ENCODE measurements at regions not wholly inside any gene's neighbourhood (a gene's known extent, or its start where the extent isn't known, plus 50 kb on each side); places are given as distances from the start of the nearest gene placed in this dataset.
A peak's percentile ranks its signal among the peaks of the same experiment; 100 is the strongest.
"Not testable (repeated sequence)": the region's sequence is repeated elsewhere in the genome, so short reads cannot be mapped to it uniquely, and the experiment has no call there.

DNA sequence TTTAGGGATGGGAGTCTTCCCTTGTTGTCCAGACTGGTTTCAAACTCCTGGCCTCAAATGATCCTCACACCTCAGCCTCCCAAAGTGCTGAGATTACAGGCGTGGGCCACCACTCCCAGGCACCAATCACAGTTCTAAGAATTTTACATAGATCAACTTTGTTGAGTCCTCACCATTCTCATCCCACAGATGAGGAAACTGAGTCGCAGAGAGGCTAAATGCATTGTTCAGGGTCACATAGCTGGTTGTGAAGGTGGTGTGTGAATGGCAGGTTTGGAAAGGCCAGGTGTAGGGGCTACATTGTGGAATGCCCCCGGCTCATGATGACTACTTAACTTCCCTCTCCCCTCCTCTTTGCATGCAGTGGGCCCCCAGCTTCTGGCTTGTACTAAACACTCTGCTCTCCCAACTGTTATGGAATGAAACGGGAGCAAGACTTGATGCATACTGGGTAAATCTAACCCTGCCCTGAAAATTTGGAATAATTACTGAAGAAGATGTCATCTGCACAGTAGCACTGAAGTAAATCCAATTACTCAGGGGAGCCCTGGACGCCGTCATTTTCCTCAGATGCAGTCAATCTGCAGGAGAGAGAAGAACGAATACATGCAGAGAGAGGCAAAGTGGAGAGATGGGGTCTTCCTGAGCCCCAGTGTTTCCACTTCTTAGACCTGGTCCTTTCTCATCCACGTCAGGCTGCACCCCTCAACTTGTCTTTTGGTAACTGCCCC lies 102.3 kb upstream of the ZNF217 start:
- DNase-seq (ENCODE audit: low read depth in 2 of 2): no peak

DNA sequence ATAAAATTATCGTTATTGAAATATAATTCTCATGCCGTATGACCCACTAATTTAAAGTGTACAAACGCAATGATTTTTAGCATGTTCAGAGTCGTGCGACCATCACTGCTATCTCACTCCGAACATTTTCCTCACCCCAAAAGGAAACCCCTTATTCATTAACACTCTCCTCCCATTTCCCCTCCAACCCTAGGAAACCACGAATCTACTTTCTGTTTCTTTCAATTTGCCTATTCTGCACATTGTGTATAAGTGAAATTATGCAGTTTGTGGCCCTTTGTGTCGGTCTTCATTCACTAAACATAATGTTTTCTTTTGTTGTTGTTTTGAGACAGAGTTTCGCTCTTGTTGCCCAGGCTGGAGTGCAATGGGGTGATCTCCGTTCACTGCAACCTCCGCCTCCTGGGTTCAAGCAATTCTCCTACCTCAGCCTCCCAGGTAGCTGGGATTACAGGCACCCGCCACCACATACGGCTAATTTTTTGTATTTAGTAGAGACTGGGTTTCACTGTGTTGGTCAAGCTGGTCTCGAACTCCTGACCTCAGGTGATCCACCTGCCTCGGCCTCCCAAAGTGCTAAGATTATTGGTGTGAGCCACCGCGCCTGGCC lies 99.7 kb upstream of the ZNF217 start:
- DNase-seq (ENCODE audit: low read depth in 2 of 2): no peak

DNA sequence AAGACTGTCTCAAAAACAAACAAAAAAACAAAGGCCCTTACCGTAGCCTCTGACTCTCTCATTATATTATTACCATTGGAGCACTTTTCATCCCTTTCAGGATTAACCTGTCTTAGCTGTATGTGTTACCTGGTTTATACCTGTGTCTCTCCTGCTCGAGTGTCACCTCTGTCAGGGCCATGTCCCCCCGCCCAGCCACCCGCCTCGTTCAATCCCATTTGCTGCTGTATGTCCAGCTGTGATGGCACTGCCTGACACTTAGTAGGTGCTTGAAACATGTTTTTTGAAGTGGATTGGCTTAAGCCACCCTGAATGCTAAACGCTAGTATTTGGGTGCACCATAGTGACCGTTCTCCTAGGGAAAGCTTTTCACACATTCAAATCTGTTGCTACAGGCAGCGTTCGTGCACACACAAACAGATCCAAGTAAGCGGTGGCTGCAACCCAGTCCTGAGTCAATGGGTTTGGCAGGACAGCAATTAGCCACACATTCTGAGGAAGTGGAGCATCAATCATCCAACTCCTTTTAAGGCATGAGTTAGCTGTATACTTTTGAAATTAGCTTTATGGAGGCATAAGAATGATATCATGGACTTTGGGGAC lies 98.9 kb upstream of the ZNF217 start:
- DNase-seq (ENCODE audit: low read depth in 2 of 2): peak; percentile 59 to 62

DNA sequence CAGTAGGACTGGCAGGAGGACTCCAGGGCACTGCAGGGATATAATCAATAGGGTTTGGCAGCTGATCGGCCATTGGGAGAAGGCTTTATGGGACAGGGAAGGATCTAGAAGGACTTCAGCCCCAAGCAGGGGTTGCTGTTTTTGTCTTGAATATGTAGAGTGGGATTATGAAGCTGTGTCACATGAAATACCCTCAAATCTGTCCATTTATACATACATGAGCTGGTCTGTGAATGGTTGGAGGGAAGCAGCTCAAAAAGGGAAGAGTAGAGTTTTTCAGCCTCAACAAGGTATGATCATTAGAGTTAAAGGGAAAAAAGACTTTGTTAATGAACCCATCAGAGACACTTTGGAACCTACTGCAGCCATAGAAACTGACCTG lies 98.2 kb upstream of the ZNF217 start:
- DNase-seq (ENCODE audit: low read depth in 2 of 2): no peak

DNA sequence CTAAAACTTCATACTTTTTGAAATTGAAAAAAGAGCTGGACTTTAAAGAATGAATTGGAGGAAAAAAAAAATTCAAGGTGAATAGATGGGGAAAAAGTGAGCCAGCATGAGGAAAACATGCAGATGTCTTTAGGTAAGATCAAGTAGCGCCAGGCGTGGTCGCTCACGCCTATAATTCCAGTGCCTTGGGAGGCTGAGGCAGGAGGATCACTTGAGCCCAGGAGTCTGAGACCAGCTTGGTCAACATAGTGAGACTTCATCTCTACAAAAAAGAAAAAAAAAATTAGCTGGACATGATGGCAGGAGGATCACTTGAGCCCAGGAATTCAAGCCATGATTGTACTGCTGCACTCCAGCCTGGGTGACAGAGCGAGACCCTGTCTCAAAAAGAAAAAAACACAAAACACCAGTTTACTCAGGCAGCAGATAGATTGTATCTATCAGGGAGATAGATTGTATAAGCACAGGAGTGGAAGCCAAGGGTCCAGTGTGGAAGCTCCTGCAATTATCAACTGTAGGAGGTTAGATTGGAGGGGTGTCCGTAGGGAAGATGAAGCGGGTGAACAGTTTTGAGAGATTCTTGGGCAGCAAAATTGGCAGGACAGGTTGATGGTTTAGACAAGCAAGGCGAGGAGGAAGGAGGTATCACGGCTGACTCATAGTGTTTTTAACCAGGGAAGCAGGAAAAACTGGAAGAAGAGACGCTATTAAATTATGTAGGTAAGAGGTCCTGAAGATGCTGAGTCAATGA lies 97.6 kb upstream of the ZNF217 start:
- DNase-seq (ENCODE audit: low read depth in 2 of 2): no peak

DNA sequence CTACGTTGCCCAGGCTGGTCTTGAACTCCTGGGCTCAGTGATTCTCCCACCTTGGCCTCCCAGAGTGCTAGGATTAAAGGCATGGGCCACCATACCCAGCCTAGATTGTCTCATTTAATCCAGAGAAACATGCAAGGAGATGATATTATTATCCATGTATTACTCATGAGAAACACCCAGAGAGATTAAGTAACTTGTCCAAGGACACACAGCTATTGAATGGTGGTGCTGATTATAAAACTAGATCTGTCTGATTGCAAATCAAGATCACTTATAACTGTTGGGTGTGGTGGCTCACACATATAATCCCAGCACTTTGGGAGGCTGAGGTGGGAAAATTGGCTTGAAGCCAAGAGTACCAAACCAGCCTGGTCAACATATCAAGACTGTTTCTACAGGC lies 94.4 kb upstream of the ZNF217 start:
- DNase-seq (ENCODE audit: low read depth in 2 of 2): no peak

DNA sequence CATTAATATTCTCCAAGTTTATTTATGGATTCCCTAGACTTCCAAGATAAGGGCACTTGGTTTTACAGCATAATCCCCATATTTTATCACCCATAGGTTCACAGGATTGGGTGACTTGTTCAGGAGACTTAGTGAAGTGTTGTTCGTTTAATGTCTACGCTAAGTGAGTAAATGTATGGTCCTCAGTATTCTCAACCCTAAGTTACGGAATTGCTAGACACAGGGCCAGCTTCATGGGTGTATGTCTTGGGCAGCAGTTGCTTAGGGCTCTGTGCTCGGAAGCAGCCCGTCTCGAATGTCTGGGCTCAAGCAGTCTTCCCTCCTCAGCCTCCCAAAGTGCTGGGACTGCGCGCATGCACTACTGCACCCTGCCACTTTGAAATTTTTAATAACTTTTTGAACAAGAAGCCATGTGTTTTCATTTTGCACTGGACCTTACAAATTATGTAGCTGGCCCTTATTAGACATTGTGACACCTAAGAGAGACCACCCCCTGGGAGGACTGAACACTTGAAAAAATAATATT lies 91.5 kb upstream of the ZNF217 start:
- no peak for DNase-seq (ENCODE audit: low read depth in 2 of 2)

DNA sequence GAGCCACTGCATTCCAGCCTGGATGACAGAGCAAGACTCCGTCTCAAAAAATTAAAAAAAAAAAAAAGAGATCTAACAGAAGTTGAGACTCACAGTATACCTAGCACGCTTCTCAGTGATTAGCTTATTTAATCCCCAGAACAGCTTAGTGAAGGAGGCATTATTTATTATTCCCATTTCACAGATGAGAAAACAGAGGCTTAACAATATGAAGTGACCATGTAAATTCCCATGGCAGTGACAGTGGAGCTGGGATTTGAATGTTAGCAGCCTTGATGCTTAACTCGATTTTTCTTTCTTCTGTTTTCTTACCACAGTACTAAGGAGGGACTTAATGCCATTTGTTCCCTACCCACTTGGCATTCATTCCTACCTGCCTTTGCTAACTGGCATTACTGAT lies 89.9 kb upstream of the ZNF217 start:
- no peak for DNase-seq (ENCODE audit: low read depth in 2 of 2)

DNA sequence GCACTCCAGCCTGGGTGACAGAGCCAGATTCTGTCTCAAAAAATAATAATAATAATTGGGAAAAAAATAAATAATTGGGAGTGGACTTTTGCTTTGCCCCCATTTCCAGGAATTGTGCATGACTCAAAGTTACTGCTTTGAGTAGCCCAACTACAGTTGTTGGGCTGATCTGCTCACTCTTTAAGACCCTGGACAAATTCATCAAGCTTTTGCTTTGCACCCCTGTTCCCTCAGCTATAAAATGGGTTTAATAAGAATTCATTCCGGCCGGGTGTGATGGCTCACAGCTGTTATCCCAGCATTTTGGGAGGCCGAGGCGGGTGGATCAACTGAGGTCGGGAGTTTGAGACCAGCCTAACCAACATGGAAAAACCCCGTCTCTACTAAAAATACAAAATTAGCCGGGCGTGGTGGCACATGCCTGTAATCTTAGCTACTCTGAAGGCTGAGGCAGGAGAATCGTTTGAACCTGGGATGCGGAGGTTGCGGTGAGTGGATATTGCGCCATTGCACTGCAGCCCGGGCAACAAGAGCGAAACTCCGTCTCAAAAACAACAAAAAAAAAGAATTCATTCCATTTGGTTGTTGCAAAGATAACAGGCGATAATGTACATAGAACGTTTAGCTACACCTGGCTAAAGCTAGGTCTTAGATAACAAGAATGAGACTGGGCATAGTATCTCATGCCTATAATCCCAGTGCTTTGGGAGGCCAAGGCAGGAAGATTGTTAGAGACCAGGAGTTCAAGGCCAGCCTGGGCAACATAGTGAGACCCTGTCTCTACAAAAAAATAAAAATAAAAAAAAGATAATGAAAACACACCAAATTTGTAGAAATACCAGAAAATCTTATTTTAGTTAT lies 87.9 kb upstream of the ZNF217 start:
- no peak for DNase-seq (ENCODE audit: low read depth in 2 of 2)

DNA sequence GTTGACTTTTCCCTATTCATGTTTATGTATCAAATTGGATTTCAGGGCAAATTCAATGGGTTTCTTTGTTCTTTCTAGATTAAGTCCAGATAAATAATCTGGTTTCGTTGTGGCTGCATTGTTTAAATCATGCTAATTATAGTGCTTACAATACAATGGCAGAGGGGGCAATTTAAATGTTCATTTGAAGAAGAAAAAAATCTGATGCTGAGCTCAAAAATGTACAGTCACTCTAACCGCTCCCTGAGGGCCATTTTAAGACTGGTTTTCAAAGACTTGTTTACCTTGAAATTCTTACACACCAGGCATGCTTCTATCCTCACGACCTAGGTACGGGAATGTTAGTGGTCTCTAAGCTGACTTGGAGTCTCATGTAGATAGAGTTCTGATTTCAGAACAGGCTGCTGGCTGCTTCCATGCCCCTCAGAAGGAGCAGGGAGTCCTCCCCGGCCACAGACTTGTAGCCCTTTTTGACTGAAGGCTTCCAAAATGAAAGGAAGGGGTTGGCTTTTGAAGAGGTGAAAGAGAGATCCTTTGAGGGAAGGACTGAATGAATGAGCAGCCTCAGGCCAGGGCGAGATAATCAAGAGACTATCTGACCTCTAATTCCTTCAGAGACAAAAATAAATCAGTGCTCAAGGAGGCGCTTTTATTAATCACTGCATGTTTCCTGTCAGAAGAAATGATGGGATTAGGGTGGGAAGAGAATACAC lies 86.1 kb upstream of the ZNF217 start:
- no peak for DNase-seq (ENCODE audit: low read depth in 2 of 2)

DNA sequence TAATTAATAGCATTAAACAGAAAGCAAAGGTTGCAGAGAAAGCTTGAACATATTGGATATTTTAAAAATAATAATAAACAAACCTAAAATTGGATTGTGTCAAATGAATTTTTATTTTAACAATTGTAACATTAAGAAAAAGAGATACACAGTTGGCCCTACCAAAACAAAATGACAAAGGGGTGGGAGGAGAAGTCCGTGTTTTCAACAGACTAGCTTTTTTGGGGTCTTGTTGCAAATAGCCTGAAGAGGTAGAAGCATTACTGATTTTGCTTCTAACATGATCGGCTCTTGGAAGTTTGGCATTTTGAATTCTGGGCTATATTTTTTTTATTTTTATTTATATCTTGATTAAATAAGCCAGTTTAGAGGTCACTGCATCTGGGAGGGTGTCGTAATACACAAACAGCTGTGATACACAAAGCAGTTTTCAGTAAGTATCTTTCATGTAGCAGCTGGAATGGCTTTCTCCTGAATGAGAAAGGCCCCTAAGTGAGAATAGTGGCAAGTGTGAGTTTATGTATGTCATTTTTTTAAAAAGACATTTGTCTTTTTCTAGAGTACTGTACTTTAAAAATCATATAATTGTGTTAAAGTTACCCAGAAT lies 85.5 kb upstream of the ZNF217 start:
- no peak for DNase-seq (ENCODE audit: low read depth in 2 of 2)

DNA sequence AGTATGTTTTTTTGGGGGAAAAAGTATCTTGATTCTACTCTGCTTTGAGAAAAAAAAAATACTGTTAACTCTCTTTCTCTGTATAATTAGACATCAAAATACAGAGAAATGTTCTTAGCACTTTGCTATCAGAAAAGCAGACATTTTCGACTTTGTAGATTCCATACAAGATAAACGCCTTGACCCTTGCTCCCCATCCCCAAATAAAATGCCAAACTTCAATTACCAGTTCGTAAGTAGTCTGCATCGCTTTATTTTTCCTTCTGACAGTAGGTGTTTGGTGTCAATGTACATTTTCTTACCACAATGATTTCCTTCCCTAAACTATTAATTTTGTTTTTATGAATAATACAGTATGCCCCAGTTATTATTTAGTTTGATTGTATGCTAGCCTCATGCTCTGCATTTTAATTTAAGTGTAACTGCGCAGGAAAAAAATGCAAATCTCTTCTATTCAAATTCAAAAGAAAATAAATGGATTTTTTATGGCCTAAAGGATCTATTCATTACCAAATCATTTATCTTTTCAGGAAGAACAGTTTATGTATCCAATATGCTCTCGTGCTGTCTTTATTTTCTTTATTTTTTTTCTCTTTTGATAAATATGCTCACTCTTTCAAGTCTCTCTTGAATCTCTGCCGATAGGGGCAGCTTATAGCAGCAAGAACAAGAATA lies 84.8 kb upstream of the ZNF217 start:
- no peak for DNase-seq (ENCODE audit: low read depth in 2 of 2)

DNA sequence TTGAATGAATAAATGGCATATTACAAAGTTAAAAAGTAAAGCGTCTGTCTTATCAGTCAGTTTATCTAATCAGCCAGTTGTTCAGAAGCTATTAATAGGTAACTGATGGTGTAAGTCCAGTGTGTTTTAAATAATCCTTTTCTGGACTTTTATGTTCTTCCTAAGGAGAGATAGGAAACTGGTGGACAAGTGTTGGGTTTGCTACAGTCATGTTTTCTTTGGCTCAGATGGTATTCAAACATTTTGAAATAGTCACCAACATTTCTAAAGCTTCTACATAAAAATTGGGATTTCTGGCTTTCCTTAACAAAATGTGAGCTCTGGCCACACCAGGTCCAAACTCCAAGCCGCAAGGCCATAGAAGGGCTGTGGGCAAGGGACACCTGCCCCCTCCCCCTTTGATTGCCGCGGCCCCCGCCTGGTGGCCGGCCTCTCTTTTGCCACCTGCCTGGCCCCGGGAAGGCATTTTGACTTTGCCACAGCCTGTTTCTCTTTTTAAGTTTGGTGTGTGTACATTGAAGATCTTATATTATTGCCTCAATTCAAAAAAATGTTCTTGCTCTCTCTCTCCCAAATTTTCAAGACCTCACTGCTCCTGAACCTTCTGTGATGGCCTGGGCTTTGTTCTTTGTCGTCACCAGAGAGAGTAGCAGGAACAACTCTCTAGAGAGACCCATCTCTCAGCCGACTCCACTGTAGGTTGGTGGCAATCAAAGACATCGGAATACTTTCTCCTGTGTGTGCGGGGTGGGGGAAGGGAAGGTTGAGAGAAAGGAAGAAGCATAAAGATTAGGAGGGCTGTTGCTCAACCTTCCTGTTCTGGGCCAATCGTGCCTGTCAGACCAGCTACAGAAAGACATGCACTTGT lies 84.0 kb upstream of the ZNF217 start:
- no peak for DNase-seq (ENCODE audit: low read depth in 2 of 2)

DNA sequence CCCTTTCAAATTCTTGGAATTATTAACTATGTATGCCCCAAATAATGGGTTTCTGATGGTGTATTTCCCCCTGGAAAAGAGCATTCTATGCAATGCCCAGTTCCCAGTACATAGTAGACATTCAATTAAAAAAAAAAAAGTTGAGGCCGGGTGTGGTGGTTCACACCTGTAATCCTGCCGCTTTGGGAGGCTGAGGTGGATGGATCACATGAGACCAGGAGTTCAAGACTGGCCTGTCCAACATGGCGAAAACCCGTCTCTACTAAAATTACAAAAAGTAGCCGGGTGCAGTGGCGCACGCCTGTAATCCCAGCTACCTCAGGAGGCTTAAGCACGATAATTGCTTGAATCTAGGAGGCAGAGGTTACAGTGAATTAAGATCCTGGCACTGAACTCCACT lies 83.3 kb upstream of the ZNF217 start:
- DNase-seq (ENCODE audit: low read depth in 2 of 2): no peak

DNA sequence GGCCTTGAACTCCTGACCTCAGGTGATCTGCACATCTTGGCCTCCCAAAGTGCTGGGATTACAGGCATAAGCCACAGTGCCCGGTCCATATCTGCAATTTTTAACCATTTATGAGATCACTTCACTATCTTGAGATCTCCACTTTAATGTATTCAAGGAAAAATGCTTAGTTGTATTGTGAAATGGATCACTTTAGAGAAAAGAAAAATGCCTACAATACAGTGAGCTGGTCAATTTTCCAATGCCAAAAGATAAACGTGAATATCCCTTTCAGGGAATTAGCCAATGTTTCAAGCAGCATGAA lies 82.8 kb upstream of the ZNF217 start:
- no peak for DNase-seq (ENCODE audit: low read depth in 2 of 2)

DNA sequence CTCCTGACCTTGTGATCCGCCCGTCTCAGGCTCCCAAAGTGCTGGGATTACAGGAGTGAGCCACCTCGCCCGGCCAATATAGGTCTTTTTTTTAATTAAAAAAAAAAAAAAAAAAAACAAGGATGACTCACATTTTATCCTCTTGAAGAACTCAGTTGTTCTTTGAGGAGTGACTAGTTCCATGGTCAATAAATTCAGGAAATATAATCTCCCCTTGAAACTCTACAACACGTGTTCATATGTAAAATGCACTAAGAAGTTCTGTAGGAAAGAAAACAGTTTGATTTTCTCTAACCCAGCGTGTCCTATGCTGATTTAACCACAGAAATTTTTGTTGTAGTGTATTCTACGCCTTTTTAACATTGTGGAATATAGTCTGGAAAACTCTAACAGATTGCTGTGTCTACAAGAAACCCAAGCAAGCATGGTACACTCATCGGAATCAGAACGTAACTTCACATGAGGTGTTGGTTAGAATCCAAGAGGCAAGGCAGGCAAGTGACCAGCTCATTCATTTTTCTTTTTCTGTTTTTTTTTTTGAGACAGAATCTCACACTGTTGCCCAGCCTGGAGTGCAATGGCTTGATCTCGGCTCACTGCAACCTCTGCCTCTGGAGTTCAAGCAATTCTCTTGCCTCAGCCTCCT lies 79.0 kb upstream of the ZNF217 start:
- DNase-seq (ENCODE audit: low read depth in 2 of 2): no peak

DNA sequence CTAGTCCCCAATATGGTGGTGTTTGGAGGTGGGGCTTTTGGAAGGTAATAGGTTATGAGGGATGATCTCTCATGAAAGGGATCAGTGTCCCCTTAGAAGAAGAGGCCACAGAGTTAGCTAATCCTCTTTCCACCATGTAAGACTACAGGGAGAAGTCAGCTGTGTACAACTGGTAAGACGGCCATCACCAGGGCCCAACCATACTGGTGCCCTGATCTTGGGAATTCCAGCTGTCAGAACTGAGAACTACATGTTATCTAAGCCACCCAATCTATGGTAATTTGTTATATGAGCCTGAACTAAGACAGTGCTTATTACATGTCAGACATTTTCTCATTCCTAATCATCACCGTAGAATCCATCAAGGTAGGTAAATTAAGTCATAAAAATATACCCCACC lies 77.7 kb upstream of the ZNF217 start:
- no peak for DNase-seq (ENCODE audit: low read depth in 2 of 2)

DNA sequence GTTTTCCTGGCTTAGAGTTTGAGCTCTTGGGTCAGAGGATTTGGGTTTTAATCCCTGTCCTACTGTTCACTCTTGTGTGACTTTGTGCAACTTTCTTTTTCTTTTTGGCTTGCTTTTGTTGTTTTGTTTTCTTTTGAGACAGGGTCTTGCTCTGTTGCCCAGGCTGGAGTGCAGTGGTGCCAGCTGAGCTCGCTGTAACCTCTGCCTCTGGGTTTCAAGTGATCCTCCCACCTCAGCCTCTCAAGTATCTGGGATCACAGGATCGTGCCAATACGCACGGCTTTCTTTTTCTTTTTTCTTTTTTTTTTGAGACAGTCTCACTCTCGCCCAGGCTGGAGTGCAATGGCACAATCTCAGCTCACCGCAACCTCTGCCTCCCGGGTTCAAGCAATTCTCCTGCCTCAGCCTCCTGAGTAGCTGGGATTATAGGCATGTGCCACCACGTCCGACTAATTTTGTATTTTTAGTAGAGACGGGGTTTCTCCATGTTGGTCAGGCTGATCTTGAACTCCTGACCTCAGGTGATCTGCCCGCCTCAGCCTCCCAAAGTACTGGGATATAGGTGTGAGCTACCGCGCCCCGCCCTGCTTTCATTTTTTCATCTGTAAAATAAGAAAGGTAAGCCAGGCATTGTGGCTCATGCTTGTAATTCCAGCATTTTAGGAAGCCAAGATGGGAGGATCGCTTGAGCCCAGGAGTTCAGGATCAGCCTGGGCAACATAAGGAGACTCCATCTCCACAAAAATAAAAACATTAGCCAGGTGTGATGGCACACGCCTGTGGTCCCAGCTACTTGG lies 76.1 kb upstream of the ZNF217 start:
- DNase-seq (ENCODE audit: low read depth in 2 of 2): not testable (repeated sequence)

All from fibroblast of skin of left quadriceps (primary cell).